ENCODE measurements at regions not wholly inside any gene's neighbourhood (a gene's known extent, or its start where the extent isn't known, plus 50 kb on each side); places are given as distances from the start of the nearest gene placed in this dataset.

DNA sequence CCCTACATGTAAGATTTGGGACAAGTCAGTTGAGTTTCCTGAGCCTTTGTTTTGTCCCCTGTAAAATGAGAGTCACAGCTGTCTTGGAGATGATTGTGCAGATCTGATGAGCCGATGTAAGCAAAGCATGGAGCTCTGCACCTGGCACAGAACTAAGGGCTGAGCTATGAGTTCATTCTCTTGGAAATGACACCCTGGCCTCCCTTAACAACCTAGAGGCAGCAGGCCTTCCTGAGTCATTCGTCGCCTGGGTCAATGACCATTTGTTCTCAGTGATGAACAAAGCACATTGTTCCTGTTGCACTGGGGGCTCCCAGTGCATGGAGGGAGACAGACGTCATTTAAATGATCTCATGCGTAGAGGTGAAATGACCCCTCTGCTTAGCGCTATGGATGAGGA lies 62.8 kb upstream of the GCSH start:
- H3K27ac Mint-ChIP-seq = no peak overlapping the region
- H3K27me3 Mint-ChIP-seq (ENCODE audit: low read depth, poor library complexity) = peaks cover 12% of the 10 kb centered on the region

DNA sequence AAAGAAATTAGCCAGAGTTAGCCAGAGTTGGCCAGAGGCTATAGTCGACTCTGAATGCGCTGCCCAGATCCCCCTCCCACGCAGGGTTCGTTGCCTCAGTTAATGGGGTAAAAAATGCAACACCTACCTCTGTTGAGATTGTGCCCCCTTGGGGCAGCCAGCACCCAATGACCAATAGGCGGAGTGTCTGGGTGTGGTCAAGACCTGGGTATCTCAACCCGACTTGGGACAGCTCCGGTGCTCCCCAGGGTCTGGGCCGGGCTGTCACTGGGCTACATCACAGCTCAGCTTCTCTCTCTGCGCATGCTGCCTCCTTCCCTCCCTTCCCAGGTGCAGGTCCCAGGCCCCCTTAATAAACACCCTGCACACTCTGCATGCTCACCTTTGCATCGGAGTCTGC lies 59.6 kb upstream of the GCSH start:
- TF ChIP-seq, protein P1, sequence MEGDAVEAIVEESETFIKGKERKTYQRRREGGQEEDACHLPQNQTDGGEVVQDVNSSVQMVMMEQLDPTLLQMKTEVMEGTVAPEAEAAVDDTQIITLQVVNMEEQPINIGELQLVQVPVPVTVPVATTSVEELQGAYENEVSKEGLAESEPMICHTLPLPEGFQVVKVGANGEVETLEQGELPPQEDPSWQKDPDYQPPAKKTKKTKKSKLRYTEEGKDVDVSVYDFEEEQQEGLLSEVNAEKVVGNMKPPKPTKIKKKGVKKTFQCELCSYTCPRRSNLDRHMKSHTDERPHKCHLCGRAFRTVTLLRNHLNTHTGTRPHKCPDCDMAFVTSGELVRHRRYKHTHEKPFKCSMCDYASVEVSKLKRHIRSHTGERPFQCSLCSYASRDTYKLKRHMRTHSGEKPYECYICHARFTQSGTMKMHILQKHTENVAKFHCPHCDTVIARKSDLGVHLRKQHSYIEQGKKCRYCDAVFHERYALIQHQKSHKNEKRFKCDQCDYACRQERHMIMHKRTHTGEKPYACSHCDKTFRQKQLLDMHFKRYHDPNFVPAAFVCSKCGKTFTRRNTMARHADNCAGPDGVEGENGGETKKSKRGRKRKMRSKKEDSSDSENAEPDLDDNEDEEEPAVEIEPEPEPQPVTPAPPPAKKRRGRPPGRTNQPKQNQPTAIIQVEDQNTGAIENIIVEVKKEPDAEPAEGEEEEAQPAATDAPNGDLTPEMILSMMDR (IDR thresholded peaks at IDR 0.05) = no peak
- H3K4me1 Mint-ChIP-seq = peaks cover 5% of the 10 kb centered on the region

More for the DNA sequence above, 62.8 kb upstream of the GCSH start:
- TF ChIP-seq, protein P1 (IDR thresholded peaks at IDR 0.05) = no peak
- H3K4me3 Mint-ChIP-seq = no peak overlapping the region
- DNase-seq = no peak
- no peaks in the 10 kb centered on the region for H3K36me3 Mint-ChIP-seq (ENCODE audit: low read depth)
- H3K4me1 Mint-ChIP-seq = peaks cover 5% of the 10 kb centered on the region
- peaks cover 5% of the 10 kb centered on the region for H3K9me3 Mint-ChIP-seq

DNA sequence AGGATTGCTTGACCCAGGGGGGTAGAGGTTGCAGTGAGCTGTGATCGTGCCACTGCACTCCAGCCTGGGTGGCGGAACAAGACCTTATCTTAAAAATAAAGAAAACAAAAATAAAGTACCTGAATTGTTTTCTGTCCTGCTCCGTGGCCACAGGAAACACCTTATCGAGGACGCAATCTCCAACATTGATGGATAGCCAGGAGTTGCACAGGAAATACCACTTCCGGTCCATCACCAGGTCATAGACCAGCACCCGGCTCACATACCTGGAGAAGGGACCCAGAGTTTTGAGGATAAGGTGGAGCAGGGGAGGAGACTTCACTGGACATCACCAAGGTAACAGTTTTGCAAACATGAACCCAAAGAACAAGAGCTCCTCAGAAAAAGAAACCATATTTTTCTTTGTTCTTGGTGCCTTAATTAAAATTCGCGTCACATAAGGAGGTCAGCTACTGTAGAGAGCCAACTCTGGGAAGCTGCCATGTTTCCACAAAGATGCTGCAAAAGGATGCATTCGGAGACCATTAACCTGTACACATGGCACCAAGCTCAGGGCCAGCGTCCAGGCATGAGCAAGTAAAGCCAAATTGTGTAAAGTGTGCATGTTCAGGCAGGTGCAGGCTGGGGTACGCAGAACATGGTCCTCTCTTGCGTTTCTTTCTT lies 55.6 kb upstream of the GCSH start:
- no peak for DNase-seq
- no peaks in the 10 kb centered on the region for H3K9me3 Mint-ChIP-seq
- H3K4me1 Mint-ChIP-seq = no peaks in the 10 kb centered on the region
- no peak overlapping the region for H3K4me3 Mint-ChIP-seq
- no peaks in the 10 kb centered on the region for H3K36me3 Mint-ChIP-seq (ENCODE audit: low read depth)
- no peak overlapping the region for H3K27ac Mint-ChIP-seq
- TF ChIP-seq, protein P1 (IDR thresholded peaks at IDR 0.05) = no peak
- H3K27me3 Mint-ChIP-seq (ENCODE audit: low read depth, poor library complexity) = peaks cover 12% of the 10 kb centered on the region

More for the DNA sequence above, 59.6 kb upstream of the GCSH start:
- Mint-ChIP-seq H3K27ac (no peak overlapping the region), H3K27me3 (ENCODE audit: low read depth, poor library complexity) (peaks cover 16% of the 10 kb centered on the region), H3K36me3 (ENCODE audit: low read depth) (no peaks in the 10 kb centered on the region), H3K9me3 (no peaks in the 10 kb centered on the region), H3K4me3 (no peak overlapping the region)
- no peak for DNase-seq

GRCh38 chr16:81149614-81150013 lies 53.4 kb upstream of the GCSH start:
- Mint-ChIP-seq H3K27ac (no peak overlapping the region), H3K27me3 (ENCODE audit: low read depth, poor library complexity) (peaks cover 18% of the 10 kb centered on the region), H3K9me3 (no peaks in the 10 kb centered on the region), H3K36me3 (ENCODE audit: low read depth) (no peaks in the 10 kb centered on the region), H3K4me3 (no peak overlapping the region), H3K4me1 (no peaks in the 10 kb centered on the region)
- no peak for DNase-seq
- TF ChIP-seq, protein P1 (IDR thresholded peaks at IDR 0.05) = no peak

DNA sequence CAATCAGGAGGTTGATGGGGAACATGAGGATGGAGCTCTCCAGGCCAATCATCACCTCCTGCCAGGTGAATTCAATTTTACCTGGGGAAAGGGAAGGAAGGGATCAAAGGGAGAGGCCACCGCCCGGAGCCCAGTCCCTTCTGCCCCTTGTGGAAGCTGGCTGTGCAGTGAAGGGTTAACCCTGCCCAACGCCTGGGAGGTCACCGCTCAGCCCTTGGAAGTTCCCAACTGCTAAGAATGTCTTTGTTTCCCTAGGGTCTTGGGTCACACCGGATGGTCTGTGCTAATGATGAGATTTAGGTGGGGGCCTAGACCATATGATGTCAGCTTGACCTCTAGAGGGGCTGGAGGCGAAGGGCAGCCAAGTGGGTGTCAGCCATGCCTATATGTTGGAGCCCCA lies 52.1 kb upstream of the GCSH start:
- Mint-ChIP-seq H3K4me3 (no peak overlapping the region), H3K36me3 (ENCODE audit: low read depth) (no peaks in the 10 kb centered on the region), H3K9me3 (no peaks in the 10 kb centered on the region), H3K4me1 (peaks cover under 1% of the 10 kb centered on the region), H3K27ac (no peak overlapping the region), H3K27me3 (ENCODE audit: low read depth, poor library complexity) (peaks cover 14% of the 10 kb centered on the region)
- no peak for DNase-seq
- TF ChIP-seq, protein P1 (IDR thresholded peaks at IDR 0.05) = no peak

Data from nephron progenitor cell (in vitro differentiated cells).